GM12878 (cell line): ENCODE measurements at regions not wholly inside any gene's neighbourhood (a gene's known extent, or its start where the extent isn't known, plus 50 kb on each side); places are given as distances from the start of the nearest gene placed in this dataset.

Experiments used
- CHD2 ChIP-seq: IDR thresholded peaks from 2 replicates; pipeline ENCODE4 v1.6.1; 2011; ENCODE audit warnings: low read depth, low read length, improper control_type of control experiment, borderline replicate concordance
- EP300 ChIP-seq, 2 experiments: fragments of 150-350 bp in 1 of 2; IDR thresholded peaks; 2 replicates each; pipeline ENCODE4 v1.6.1; 2011 to 2012; ENCODE audit warnings: low read depth in 2 of 2, low read length in 2 of 2, borderline replicate concordance in 1 of 2, improper control_type of control experiment in 1 of 2, inconsistent platforms in 1 of 2; ENCODE audit not compliant: control insufficient read depth in 1 of 2
- POLR2AphosphoS5 ChIP-seq: IDR thresholded peaks from 2 replicates; pipeline ENCODE4 v1.6.1; 2011; ENCODE audit warnings: mild to moderate bottlenecking, low read length, inconsistent platforms
- TCF7 ChIP-seq: IDR thresholded peaks from 2 replicates; pipeline ENCODE4 v1.6.1; 2014; ENCODE audit warnings: antibody characterized with exemption, borderline replicate concordance
- ZNF274 ChIP-seq: IDR thresholded peaks from one replicate; pipeline ENCODE4 v1.8.0; 2011; ENCODE audit not compliant: insufficient read length, insufficient read depth

DNA sequence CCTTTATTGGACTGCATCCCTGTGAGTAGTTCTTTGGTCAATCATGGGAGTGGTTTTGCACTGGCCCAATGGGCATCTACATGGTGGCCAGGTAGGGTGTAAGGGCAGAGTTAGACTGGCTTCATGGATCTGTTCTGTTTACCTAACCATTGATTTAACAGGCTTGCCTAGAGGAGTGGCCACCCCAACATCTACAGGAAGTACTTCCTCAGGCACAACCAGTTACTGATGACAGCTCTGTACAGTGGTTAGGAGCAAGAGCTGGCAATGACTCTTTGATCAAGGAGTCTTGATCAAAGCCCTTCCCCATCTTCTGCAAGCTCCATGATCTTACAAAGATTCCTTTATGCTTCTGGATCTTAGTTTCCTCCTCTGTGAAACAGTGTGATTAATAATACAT lies 140.9 kb upstream of the CYP1B1 start:
- no peak for TF ChIP-seq EP300 (IDR thresholded peaks at IDR 0.05; ENCODE audit: borderline replicate concordance in 1 of 2, control insufficient read depth in 1 of 2, low read depth in 2 of 2, low read length in 2 of 2)
- no peak for TF ChIP-seq TCF7
- no peak for TF ChIP-seq CHD2
- no peak for TF ChIP-seq POLR2AphosphoS5
- TF ChIP-seq ZNF274, result no peak
